ENCODE measurements at regions not wholly inside any gene's neighbourhood (a gene's known extent, or its start where the extent isn't known, plus 50 kb on each side); places are given as distances from the start of the nearest gene placed in this dataset.

GRCh38 chr2:114203679-114204078 lies 238.8 kb upstream of the DPP10 start:
- 70 to 75% methylated on average over 1 of the region's 1 CpG for WGBS, 2 donors

DNA sequence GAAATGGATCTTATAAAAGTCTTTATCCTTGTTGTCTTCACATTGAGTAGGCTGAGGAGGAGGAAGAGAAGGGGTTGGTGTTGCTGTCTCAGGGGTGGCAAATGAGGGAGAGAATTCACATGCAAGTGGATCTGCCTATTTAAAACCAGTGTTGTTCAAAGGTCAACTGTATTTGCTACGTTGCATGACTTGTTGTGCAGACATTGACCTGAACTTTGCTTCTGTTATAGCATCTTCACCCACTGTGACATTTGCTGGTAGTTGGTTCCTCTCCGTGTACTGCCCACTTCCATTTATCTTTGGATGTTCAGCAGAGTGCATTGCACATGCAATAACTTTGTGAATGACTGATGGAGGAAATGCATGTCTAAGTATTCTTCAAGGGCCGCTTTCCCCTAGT lies 228.6 kb upstream of the DPP10 start:
- Histone ChIP-seq H3K4me3 (replicated peaks in 1 of 3) (no peak overlapping the region), H3K36me3 (no peaks in the 10 kb centered on the region), H3K27ac (no peak overlapping the region), H3K27me3 (no peaks in the 10 kb centered on the region), H3K9me3 (no peaks in the 10 kb centered on the region), H3K4me1 (no peaks in the 10 kb centered on the region)
- WGBS, 2 donors, result 83 to 91% methylated on average over 3 of the region's 3 CpGs
- no peak for DNase-seq
- TF ChIP-seq POLR2A (IDR thresholded peaks at IDR 0.05) (no peak), CTCF (IDR thresholded peaks at IDR 0.05) (no peak)
- intact Hi-C loops (cut with DNase I), result no loop called here

More at GRCh38 chr2:114203679-114204078, 238.8 kb upstream of the DPP10 start:
- H3K36me3 ChIP-seq, result no peaks in the 10 kb centered on the region
- no peak overlapping the region for H3K27ac ChIP-seq
- DNase-seq, result no peak
- no peaks in the 10 kb centered on the region for H3K27me3 ChIP-seq
- intact Hi-C loops (cut with DNase I), result no loop called here
- no peaks in the 10 kb centered on the region for H3K9me3 ChIP-seq
- TF ChIP-seq CTCF (IDR thresholded peaks at IDR 0.05) (no peak), POLR2A (IDR thresholded peaks at IDR 0.05) (no peak)
- H3K4me1 ChIP-seq, result no peaks in the 10 kb centered on the region
- H3K4me3 ChIP-seq (replicated peaks in 1 of 3), result no peak overlapping the region

GRCh38 chr2:114218383-114218782 lies 224.1 kb upstream of the DPP10 start:
- no peaks in the 10 kb centered on the region for H3K4me1 ChIP-seq
- H3K9me3 ChIP-seq, result no peaks in the 10 kb centered on the region
- no peak for DNase-seq
- TF ChIP-seq POLR2A (IDR thresholded peaks at IDR 0.05) (no peak), CTCF (IDR thresholded peaks at IDR 0.05) (no peak)
- WGBS, 2 donors, result 42 to 46% methylated on average over 2 of the region's 2 CpGs
- H3K27ac ChIP-seq, result no peak overlapping the region
- intact Hi-C loops (cut with DNase I), result no loop called here
- H3K27me3 ChIP-seq, result no peaks in the 10 kb centered on the region
- no peaks in the 10 kb centered on the region for H3K36me3 ChIP-seq
- no peak overlapping the region for H3K4me3 ChIP-seq (replicated peaks in 1 of 3)

DNA sequence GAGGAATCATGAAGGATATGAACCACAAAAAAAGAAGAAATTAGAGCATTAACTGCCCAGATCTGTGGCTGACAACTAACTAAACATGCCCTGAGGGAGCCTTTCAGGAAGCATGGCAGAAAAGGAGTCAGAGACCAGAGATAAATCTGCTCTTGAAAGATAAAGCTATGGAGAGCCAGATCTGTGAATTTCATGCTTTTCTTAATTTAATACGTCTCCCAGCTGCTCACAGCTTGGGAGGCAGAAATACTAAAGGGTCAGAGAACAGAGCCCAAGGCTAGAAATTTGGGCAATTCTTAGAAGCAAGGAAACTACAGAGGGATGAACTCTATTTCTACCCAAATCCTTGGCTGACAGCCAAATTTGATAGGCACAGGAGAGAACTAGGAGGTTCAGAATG lies 223.0 kb upstream of the DPP10 start:
- Histone ChIP-seq H3K9me3 (no peaks in the 10 kb centered on the region), H3K27ac (no peak overlapping the region), H3K36me3 (no peaks in the 10 kb centered on the region), H3K4me1 (no peaks in the 10 kb centered on the region), H3K27me3 (no peaks in the 10 kb centered on the region), H3K4me3 (replicated peaks in 1 of 3) (no peak overlapping the region)
- TF ChIP-seq CTCF (IDR thresholded peaks at IDR 0.05) (no peak), POLR2A (IDR thresholded peaks at IDR 0.05) (no peak)
- intact Hi-C loops (cut with DNase I), result no loop called here
- DNase-seq, result no peak
- WGBS, 2 donors, result 65 to 79% methylated on average over 1 of the region's 1 CpG

DNA sequence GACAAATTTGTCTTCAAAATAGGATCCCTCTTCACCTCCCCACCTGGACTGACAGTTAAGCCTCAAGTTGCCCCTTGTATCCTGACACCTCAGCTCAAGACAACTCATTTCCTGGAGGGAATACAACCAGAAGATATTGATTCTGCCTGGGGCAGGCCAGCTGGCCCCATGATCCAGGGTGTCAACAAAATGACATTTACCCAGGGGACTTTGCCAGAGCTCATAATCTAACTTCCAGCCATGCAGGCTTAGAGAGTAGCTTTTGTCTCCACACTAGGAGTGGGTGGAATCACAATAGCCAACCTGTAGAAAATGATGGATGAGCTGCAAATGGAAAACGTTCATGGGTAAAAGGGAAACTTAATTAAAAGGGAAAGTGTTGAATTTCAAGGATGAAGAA lies 220.1 kb upstream of the DPP10 start:
- 33 to 54% methylated on average over 1 of the region's 1 CpG for WGBS, 2 donors
- no peak for DNase-seq
- no peak overlapping the region for H3K27ac ChIP-seq

More for the DNA sequence above, 220.1 kb upstream of the DPP10 start:
- Histone ChIP-seq H3K4me1 (no peaks in the 10 kb centered on the region), H3K9me3 (no peaks in the 10 kb centered on the region), H3K4me3 (replicated peaks in 1 of 3) (no peak overlapping the region), H3K27me3 (no peaks in the 10 kb centered on the region), H3K36me3 (no peaks in the 10 kb centered on the region)
- intact Hi-C loops (cut with DNase I), result no loop called here
- TF ChIP-seq POLR2A (IDR thresholded peaks at IDR 0.05) (no peak), CTCF (IDR thresholded peaks at IDR 0.05) (no peak)

All from thyroid gland (tissue), 4 donors.